Effector memory CD4-positive, alpha-beta T cell (primary cell): ENCODE measurements at regions not wholly inside any gene's neighbourhood (a gene's known extent, or its start where the extent isn't known, plus 50 kb on each side); places are given as distances from the start of the nearest gene placed in this dataset.

Source experiments
- DNase-seq, 3 donors: peaks; one replicate each; pipeline ENCODE4 v3.0.0-alpha.2; 2020
- H3K27ac ChIP-seq: 2 replicates; pipeline ENCODE4 v1.7.0; 2013; ENCODE audit warnings: mild to moderate bottlenecking, low read length, moderate library complexity; ENCODE audit not compliant: insufficient read depth, poor library complexity, severe bottlenecking
- H3K27me3 ChIP-seq: replicated peaks from 2 replicates; pipeline ENCODE4 v1.7.0; 2013; ENCODE audit warnings: mild to moderate bottlenecking, low read length; ENCODE audit not compliant: insufficient read depth, control insufficient read depth, poor library complexity, severe bottlenecking
- H3K36me3 ChIP-seq: 2 replicates; pipeline ENCODE4 v1.7.0; 2013; ENCODE audit warnings: mild to moderate bottlenecking, low read length, moderate library complexity; ENCODE audit not compliant: control insufficient read depth, insufficient read depth
- H3K4me1 ChIP-seq: 2 replicates; pipeline ENCODE4 v1.7.0; 2013; ENCODE audit warnings: low read length, mild to moderate bottlenecking; ENCODE audit not compliant: control insufficient read depth, insufficient read depth, poor library complexity, severe bottlenecking
- H3K4me3 ChIP-seq: 2 replicates; pipeline ENCODE4 v1.7.0; 2013; ENCODE audit warnings: low read length, low read depth, mild to moderate bottlenecking; ENCODE audit not compliant: insufficient read depth, poor library complexity, severe bottlenecking
- H3K9me3 ChIP-seq: 2 replicates; pipeline ENCODE4 v1.7.0; 2013; ENCODE audit warnings: mild to moderate bottlenecking, low read length, moderate library complexity; ENCODE audit not compliant: control insufficient read depth

- Histone ChIP-seq H3K27me3 (no peaks in the 10 kb centered on the region), H3K36me3 (no peaks in the 10 kb centered on the region), H3K4me3 (no peak overlapping the region), H3K27ac (no peak overlapping the region), H3K9me3 (no peaks in the 10 kb centered on the region), H3K4me1 (no peaks in the 10 kb centered on the region)
- no peak for DNase-seq
Measured at GRCh38 chr9:3672399-3672798, 146.6 kb upstream of the RFX3 start.

GRCh38 chr9:3664044-3664443 lies 138.2 kb upstream of the RFX3 start:
- Histone ChIP-seq H3K9me3 (no peaks in the 10 kb centered on the region), H3K27ac (no peak overlapping the region), H3K4me1 (no peaks in the 10 kb centered on the region), H3K27me3 (no peaks in the 10 kb centered on the region), H3K36me3 (no peaks in the 10 kb centered on the region), H3K4me3 (no peak overlapping the region)
- DNase-seq: no peak

GRCh38 chr9:3662671-3663070 lies 136.9 kb upstream of the RFX3 start:
- no peak overlapping the region for H3K4me3 ChIP-seq
- no peak overlapping the region for H3K27ac ChIP-seq
- no peaks in the 10 kb centered on the region for H3K9me3 ChIP-seq
- DNase-seq: no peak
- no peaks in the 10 kb centered on the region for H3K36me3 ChIP-seq
- H3K4me1 ChIP-seq: no peaks in the 10 kb centered on the region
- H3K27me3 ChIP-seq: no peaks in the 10 kb centered on the region

- Histone ChIP-seq H3K4me1 (no peaks in the 10 kb centered on the region), H3K36me3 (no peaks in the 10 kb centered on the region), H3K27me3 (no peaks in the 10 kb centered on the region), H3K4me3 (no peak overlapping the region), H3K9me3 (no peaks in the 10 kb centered on the region), H3K27ac (no peak overlapping the region)
- no peak for DNase-seq
Measured at GRCh38 chr9:3660936-3661335, 135.1 kb upstream of the RFX3 start.

- Histone ChIP-seq H3K9me3 (no peaks in the 10 kb centered on the region), H3K4me3 (no peak overlapping the region), H3K4me1 (no peaks in the 10 kb centered on the region)
Measured at GRCh38 chr9:3659647-3660046, 133.8 kb upstream of the RFX3 start.

GRCh38 chr9:3658964-3659363 lies 133.2 kb upstream of the RFX3 start:
- DNase-seq: no peak
- H3K4me3 ChIP-seq: no peak overlapping the region
- no peak overlapping the region for H3K27ac ChIP-seq
- H3K27me3 ChIP-seq: no peaks in the 10 kb centered on the region
- no peaks in the 10 kb centered on the region for H3K9me3 ChIP-seq
- no peaks in the 10 kb centered on the region for H3K36me3 ChIP-seq
- no peaks in the 10 kb centered on the region for H3K4me1 ChIP-seq

More at GRCh38 chr9:3659647-3660046, 133.8 kb upstream of the RFX3 start:
- Histone ChIP-seq H3K36me3 (no peaks in the 10 kb centered on the region), H3K27me3 (no peaks in the 10 kb centered on the region), H3K27ac (no peak overlapping the region)
- no peak for DNase-seq

- Histone ChIP-seq H3K27me3 (no peaks in the 10 kb centered on the region), H3K9me3 (no peaks in the 10 kb centered on the region), H3K27ac (no peak overlapping the region), H3K4me3 (no peak overlapping the region), H3K36me3 (no peaks in the 10 kb centered on the region), H3K4me1 (no peaks in the 10 kb centered on the region)
- DNase-seq: no peak
Measured at GRCh38 chr9:3656224-3656623, 130.4 kb upstream of the RFX3 start.

GRCh38 chr9:3650994-3651622 lies 125.3 kb upstream of the RFX3 start:
- Histone ChIP-seq H3K27ac (no peak overlapping the region), H3K27me3 (no peaks in the 10 kb centered on the region), H3K4me3 (no peak overlapping the region), H3K36me3 (no peaks in the 10 kb centered on the region), H3K9me3 (no peaks in the 10 kb centered on the region), H3K4me1 (no peaks in the 10 kb centered on the region)
- DNase-seq: no peak

- H3K9me3 ChIP-seq: no peaks in the 10 kb centered on the region
- no peaks in the 10 kb centered on the region for H3K27me3 ChIP-seq
- H3K27ac ChIP-seq: no peak overlapping the region
- DNase-seq: no peak
- H3K36me3 ChIP-seq: no peaks in the 10 kb centered on the region
- no peak overlapping the region for H3K4me3 ChIP-seq
- no peaks in the 10 kb centered on the region for H3K4me1 ChIP-seq
Measured at GRCh38 chr9:3648722-3649246, 123.0 kb upstream of the RFX3 start.

- Histone ChIP-seq H3K4me1 (no peaks in the 10 kb centered on the region), H3K4me3 (no peak overlapping the region), H3K27me3 (no peaks in the 10 kb centered on the region), H3K36me3 (no peaks in the 10 kb centered on the region), H3K9me3 (no peaks in the 10 kb centered on the region), H3K27ac (no peak overlapping the region)
- no peak for DNase-seq
Measured at GRCh38 chr9:3648266-3648665, 122.5 kb upstream of the RFX3 start.
